Erythroblast (primary cell): ENCODE measurements at regions not wholly inside any gene's neighbourhood (a gene's known extent, or its start where the extent isn't known, plus 50 kb on each side); places are given as distances from the start of the nearest gene placed in this dataset.

ENCODE experiments used
- GATA1 ChIP-seq: IDR thresholded peaks from 2 replicates; pipeline ENCODE4 v1.6.1; 2011; ENCODE audit warnings: low read depth, mild to moderate bottlenecking, control low read depth, low read length, moderate library complexity
- POLR2A ChIP-seq: IDR thresholded peaks from 2 replicates; pipeline ENCODE4 v1.6.1; 2011; ENCODE audit warnings: mild to moderate bottlenecking, low read length

DNA sequence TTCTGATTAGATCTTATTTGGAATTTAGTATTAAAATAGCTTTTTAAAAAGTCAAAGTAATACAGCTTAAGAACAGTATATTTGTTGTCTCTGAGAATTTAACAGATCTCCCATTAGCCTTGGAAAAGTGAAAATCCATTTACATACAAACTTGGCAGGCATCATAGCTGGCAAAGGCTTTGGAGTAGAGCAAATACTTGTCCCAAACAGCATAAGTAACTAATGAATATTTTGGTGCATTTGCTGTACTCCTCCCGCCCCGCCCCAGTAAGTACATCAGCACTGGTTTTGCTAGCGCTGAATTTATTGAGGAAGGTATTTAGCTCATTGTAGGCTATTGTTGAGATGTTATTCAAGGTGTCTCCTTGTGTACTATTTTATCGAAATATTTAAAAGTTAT is 417.7 kb upstream of the KAZN start:
- TF ChIP-seq POLR2A (no peak), GATA1 (no peak)
